GM21515 (cell line): ENCODE measurements at regions not wholly inside any gene's neighbourhood (a gene's known extent, or its start where the extent isn't known, plus 50 kb on each side); places are given as distances from the start of the nearest gene placed in this dataset.

Source experiments
- ATAC-seq: cut with Tn5 transposase; IDR thresholded peaks from one replicate; pipeline ENCODE4 v1.9.1; 2021; ENCODE audit not compliant: unreplicated experiment

DNA sequence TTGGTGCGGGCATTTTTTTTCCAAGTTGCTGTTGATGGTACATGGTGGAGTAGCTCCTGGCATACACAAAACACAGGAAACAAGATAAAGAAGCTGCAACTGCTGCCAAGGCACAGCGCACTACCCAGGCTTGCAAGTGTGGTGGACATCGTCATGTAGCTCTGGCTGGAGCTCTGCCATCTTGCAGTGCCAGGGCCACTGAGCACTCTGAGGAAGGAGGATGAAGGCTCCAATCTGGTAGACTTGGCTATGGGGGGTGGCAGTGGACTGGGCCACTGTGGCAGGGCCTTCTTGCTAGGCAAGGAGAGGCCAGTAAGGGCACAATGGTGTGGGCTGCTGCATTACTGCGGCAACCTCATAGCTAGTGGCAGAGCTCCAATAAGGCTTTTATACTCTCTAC is 263.5 kb downstream of the CENPW start:
- no peak for ATAC-seq

DNA sequence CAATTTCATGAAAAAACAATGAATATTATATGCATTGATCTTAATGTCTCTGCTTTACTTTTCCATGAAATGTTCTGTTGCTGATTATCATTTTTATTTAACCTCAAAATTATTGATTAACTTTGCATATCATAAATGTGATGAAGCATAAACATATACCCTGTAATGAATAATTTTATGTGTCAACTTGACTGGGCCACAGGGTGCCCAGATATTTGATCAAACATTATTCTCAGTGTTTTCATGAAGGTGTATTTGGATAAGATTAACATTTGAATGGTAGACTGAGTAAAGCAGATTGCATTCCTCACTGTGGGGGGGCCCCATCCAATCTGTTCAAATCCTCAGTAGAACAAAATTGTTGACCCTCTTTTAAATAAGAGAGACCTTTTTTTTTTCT is 265.2 kb downstream of the CENPW start:
- no peak for ATAC-seq

DNA sequence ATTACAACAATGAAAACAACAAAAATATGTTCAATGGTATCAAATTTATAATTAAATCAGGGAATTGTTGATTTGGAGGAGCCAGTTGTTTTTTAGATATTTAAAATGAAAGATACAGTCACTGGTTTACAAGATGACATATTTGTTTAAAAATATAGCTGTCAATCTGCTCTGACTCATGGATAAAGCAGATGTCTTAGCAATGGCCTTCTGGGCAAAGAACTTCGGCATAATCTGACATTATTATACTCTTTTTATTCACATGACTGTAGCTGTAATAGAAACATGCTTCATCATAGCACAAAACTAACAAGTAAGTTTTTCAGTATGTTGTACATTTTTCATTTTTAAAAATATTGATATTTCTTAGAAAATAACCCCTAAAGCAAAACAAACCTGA is 267.4 kb downstream of the CENPW start:
- ATAC-seq = no peak

DNA sequence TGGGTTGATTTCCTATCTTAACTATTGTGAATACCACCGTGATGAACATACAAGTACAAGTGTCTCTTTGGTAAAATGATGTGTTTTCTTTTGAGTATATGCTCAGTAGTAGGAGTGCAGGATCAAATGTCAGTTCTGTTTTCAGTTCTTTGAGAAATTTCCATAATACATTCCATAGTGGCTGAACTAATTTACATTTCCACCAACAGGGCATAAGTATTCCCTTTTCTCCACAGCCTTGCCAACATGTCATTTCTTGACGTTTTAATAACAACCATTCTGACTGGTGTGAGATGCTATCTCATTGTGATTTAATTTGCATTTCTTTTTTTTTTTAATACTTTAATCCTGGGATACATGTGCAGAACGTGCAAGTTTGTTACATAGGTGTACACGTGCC is 268.8 kb downstream of the CENPW start:
- ATAC-seq = no peak

DNA sequence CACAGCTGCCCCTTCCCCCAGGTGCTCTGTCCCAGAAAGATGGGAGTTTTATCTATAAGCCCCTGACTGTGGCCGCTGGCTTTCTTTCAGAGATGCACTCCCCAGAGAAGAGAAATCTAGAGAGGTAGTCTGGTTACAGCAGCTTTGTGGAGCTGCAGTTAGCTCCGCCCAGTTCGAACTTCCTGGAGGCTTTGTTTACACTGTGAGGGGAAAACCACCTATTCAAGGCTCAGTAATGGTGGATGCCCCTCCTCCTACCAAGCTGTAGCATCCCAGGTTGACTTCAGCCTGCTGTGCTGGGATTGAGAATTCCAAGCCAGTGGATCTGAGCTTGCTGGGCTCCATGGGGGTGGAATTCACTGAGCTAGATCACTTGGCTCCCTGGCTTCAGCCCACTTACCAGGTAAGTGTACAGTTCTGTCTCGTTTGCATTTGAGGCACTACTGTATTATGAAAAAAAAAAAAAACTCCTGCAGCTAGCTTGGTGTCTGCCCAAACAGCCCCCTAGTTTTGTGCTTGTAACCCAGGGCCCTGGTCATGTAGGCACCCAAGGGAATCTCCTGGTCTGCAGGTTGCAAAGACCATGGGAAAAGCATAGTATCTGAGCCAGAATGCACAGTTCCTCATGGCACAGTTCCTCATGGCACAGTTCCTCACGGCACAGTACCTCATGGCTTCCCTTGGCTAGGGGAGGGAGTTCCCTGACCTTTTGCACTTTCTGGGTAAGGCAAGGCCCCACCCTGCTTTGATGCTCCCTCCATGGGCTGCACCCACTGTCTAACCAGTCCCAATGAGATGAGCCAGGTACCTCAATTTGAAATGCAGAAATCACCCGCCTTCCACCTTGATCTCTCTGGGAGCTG is 275.0 kb downstream of the CENPW start:
- peak; percentile 75 for ATAC-seq

DNA sequence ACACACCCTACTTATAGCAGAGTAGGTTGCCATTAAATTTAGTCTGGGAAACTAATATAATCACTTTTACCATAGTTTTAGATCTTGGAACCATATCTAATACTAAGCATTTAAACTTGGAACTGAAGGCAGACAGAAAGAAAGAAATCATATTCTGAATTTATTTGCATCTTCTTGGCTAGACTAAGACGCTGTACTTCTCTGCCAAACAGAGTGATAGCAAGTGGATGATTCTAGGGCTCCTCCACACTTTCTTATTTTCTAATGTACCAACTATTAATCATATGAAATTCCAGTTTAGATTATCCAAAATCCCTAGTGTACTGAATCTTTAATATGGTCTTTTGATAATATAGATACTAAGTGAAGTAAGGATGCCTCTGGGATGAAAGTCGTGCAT is 277.0 kb downstream of the CENPW start:
- ATAC-seq = no peak

DNA sequence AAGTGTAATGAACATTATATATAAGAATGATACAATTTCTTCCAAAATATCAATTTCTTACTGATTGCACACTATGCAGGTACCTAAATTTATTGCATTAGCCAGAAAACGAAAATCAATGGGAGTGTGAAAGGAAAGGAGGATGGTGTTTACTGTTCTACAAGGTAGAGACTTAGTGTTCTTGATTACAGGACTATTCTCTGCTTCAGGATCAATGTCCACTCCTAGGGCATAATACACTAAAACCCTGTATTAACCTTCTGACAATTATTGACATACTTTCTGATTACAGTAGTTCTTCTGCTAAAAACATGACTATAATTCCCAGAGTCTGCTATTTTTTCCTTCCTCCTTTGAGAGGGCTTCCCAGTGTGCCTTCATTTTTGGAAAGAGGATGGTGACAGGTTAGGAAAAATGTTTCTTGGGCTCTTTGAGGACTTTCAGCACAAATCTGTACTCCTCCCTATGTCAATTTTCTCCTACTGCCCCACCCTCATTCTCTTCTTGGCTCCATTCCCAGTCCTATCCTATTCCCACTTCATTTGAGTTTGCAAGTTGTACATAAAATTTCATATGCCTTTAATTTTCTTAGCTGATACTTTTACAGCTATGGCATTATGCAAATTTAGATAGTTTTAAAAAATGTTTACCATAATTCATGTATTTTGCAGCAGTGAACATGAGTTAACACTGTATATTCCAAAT is 278.9 kb downstream of the CENPW start:
- ATAC-seq = no peak

DNA sequence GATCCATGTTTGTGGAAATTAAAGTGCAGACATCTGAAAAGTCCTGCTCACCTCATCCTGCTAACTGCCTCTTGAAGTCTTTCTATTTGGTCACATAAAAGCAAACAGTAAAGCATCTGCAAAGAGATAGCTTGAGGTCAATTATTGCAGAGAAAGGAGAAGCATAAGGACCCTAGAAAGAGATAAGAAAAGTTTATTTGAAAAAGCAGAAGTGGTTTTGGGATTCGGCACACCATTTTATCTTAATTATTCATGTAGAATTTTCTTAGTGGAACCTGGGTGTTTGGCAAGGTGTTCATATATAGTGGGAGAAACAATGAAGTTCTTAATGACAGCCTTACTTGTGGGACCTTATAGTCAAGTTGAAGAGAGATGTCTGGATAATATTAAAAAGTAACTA is 280.8 kb downstream of the CENPW start:
- ATAC-seq = no peak

DNA sequence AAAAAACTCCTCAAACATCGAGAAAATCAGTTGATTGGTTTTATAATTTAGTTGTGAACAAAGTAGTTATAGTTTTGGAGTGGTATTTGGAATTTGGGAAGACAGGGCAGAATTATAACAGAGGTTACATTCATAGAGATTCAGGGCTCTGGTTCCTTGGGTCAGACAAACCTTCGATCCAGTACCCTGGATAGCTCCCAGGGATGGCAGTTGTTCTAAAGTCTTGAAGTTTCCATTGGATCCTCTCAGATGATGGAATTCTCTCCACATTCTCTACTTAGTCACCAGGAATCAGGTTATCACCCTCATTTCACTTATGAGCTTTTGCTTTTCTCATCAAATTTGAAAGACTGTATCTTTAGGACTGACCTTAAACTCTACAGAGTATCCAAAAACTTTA is 285.1 kb downstream of the CENPW start:
- no peak for ATAC-seq

DNA sequence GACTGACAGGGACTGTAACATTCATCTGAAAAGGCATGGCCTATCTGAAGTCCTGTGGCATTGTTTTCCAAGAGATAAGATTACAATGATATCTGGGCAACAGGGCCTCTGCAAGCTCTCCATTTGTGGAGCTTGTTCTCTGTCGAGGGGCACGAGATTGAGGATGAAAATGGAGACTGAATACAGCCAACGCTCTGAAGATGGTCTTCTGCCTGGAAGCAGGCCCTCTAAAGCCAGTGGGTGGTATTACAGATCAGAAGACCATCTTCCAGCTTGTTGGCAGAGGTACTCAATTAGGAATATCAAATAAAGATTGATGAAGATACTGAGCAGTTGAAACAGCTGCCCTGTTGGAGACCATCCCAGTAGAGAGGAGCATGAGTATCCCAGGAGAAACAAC is 288.2 kb downstream of the CENPW start:
- ATAC-seq = peak; percentile 52

DNA sequence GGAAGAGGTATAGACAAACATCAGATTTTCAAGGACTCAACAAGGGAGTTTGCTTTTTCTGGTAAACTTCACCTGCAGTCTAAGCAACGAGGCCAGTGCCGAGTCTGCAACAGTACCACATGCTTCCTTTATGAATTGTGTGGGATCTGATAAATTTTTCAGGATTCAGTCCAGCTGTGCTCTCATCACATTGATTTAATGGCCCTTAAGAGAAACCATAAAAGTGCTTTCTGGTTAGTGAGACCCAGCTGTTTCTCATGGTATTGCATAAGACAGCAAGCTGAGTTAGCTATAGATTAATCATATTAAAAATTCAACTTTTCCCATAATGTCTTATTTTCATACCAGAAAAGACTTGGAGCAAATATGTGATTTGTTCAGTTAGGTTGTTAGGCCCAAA is 291.4 kb downstream of the CENPW start:
- no peak for ATAC-seq

DNA sequence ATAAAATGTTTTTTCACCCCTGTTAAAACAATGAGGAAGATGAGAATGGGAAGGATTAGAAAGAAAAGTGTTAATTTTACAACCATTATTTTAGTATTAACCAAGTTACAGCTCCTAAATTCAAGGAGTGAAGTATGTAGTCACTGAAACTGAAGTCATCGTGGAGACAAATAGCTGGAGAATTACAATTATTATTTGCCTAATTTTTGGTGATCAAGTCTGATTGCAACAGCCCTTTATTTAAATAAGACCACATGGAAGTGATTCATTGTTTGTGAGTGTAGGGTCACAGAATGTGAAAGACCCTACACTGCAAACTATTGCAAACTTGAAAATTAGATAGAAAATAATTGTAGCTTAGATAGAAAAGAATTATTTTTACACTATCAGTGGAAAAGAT is 292.4 kb downstream of the CENPW start:
- ATAC-seq = no peak

DNA sequence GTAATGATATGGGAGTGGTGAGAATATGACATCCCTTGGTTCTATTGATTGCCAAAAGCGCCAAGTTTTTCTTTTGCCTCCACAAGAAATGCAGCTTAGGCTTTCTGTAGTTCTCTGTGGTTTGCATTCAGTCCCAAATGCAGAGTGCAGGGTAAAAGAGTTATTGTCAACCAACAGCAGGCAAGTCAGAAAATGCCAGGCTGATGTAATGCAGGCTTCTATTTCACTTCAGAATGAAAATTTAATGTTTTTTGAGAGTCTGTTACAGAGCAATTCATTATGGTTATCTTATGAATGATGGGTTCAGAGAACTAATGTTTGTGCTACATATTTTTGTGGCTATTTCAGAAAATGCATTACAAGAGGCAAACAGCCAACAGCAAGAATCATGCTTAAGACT is 293.5 kb downstream of the CENPW start:
- ATAC-seq = no peak

DNA sequence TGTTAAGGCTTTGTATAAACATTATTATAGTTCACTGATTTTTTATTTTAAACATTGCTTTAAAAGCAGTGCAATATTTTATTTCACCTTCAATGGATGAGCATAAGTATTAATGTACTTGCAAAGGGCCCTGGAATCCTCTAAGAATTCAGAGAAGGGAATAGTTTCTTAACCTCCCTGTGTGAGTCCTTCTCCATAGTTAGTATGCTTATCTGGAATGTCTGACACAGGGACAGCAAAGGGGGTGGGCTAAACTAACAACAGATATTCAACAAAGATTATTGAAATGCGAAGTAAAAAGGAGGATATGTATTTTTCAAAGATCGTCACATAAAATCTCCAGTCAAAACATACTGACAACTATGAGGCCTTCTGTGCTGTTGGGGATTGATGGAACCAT is 300.4 kb downstream of the CENPW start:
- no peak for ATAC-seq

DNA sequence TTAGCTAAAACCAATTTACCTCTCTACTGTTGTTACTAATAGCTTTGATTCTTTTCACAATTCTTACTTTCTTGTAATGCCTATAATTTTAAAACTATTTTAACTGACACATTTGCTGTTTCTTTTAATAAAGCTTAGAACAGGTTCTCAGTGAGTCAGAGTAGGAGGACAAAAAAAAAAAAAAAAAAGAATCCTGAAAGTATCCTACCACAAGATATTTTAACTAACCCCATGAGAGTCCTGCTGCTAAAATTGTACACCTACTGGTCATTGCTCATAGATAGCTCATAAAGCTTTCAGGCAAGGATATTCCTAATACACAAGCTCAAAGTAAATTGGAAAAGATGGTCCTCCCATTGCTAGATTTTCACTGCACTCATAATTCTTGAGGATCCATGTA is 301.0 kb downstream of the CENPW start:
- no peak for ATAC-seq

DNA sequence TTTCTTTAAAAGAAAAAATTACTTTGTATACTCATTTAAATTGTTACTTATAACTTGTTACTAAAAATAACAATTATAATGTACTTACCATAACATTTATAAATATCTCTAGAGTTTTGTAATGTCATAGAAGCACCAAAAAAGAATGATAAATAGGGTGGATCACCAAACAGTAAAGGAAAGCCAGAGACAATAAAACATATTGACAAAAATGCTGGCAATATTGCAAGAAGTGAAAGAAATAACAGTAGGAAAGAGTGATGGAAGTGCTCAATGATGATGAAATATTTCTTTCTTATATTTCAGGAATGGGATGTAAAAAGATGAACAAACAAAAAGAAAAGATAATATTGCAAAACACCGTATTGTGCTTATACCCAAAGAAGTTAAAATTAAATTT is 301.7 kb downstream of the CENPW start:
- ATAC-seq = no peak

DNA sequence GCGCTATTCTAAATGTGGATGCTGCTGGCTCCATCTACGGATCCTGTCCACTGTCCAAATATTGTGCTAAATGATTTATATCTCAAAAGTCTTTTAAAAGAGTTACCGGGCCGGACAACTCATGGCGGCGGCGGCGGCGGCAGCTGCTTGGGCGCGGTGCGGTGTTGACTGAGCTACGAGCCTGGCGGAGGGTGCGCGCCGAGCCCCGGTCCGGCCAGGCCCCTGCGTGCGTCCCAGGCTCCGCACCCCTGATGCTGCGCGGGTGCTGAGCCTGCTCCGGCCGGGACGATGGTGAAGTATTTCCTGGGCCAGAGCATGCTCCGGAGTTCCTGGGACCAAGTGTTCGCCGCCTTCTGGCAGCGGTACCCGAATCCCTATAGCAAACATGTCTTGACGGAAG is 303.4 kb downstream of the CENPW start:
- no peak for ATAC-seq

DNA sequence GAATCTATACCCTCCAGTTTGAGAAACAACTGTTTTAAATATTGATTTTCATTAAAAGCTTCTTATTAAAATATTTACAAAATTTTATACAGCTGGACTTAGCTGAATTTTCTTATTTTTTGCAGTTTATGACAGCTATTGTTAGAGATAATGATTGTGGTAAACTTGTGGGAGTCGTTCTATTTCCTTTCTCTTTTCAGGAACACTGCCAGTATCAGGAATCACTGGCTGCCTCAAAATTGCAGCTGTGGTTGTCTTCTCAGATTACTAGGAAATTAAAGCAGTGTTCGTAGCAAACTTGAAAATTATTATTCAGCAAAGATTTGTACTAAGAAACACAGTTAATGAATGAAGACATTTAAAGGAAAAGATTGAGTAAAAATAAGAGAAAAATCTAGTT is 311.0 kb downstream of the CENPW start:
- ATAC-seq = no peak

DNA sequence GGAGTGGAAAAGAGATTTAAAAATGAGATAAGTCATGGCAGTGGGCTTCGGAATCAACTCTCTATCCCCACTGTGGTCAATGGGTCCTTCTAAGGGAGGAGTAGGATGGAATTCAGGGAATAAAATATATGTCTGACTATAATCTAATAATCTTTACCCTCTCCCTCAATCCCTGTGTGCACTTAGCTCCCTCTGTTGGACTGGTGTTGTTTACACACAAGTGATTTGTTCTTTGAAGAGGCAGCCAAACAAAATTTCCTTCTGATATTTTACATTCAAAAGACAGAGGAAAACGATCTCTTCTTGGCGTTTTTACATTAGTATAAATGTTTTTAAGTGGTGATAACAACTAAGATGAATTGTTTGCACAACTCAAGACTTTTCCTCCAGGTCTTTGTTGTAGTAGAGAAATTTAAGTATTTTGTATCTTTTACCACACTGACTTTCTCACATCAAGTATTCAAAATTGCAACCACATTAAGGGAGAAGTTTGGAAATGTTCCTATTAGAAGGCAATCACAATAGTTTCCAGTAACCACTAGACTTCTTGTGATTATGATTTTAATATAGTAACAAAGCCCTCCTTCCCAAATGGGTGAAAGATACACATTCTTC is 317.8 kb downstream of the CENPW start:
- ATAC-seq = no peak

DNA sequence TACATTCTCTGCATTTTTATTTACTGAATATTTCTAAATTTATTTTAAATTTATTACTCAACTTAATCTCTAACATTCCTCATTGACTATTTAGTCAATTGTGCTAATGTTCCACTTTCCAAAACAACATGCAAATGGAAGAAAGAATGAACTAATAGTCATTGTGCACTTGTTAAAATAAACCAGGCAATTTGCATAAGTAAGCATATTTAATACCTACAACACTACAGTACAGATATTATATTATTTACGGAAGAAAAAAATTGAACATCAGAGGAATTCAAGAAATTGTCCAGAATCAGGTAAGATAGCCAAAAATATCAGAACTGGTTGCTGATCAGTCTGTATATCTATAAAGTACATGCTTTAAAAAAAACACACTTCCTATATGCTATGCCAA is 320.5 kb downstream of the CENPW start:
- no peak for ATAC-seq

DNA sequence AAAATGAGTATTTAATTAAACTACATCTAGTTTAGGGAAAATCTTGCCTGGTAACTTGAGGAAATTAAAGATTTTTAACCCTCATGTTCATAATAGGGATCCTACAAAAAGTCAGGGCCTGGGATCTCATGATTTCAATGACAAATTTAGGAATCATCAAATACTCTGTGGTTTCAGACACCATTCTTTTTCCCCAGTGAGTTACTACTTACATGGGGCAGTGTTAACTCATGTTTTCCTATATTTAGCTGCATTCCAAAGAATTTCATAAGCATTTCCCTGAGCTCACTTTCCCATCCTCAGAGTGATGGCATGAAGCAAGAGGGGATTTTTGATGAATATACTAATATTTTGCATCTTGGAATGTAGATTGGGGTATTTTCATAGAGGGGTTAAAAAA is 321.7 kb downstream of the CENPW start:
- ATAC-seq = no peak

DNA sequence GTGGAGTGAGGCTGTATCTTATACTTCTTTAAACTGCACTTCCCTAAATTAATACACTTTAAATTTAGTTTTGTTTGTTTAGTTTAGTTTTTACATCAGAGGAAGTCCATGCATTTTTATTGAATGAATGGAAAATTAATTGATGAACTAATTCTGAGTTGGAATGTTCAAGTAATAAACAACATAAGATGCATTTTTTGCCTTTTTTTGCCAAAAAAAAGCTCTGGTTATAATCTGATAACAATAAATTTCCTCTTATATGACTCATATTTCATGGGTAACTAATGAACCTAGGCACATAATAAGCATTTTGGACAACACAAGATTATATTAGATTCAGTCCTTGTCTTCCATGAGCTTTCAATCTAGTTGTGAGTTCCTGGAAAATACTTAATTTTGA is 323.1 kb downstream of the CENPW start:
- ATAC-seq = no peak
